NCI-H2107 (cell line): ENCODE measurements at regions not wholly inside any gene's neighbourhood (a gene's known extent, or its start where the extent isn't known, plus 50 kb on each side); places are given as distances from the start of the nearest gene placed in this dataset.
"Not testable (repeated sequence)": the region's sequence is repeated elsewhere in the genome, so short reads cannot be mapped to it uniquely, and the experiment has no call there.

Experiments
- DNase-seq: peaks from one replicate; lab custom pipeline; 2025; lab: John Stamatoyannopoulos, UW

- DNase-seq: not testable (repeated sequence)
Observed at GRCh38 chr2:181737302-181737701, 57.0 kb upstream of the NEUROD1 start.

- no peak for DNase-seq
Observed at GRCh38 chr2:181738074-181738473, 57.8 kb upstream of the NEUROD1 start.

GRCh38 chr2:181738563-181738962 is 58.2 kb upstream of the NEUROD1 start:
- no peak for DNase-seq

GRCh38 chr2:181741756-181742155 is 61.4 kb upstream of the NEUROD1 start:
- DNase-seq: no peak

GRCh38 chr2:181742361-181742760 is 62.0 kb upstream of the NEUROD1 start:
- DNase-seq: no peak

- DNase-seq: peak; percentile 9
Observed at GRCh38 chr2:181742922-181743722, 62.8 kb upstream of the NEUROD1 start.

- no peak for DNase-seq
Observed at GRCh38 chr2:181743723-181744031, 63.4 kb upstream of the NEUROD1 start.

GRCh38 chr2:181745796-181746540 is 65.7 kb upstream of the NEUROD1 start:
- DNase-seq: no peak

GRCh38 chr2:181746844-181747243 is 66.5 kb upstream of the NEUROD1 start:
- DNase-seq: no peak

- no peak for DNase-seq
Observed at GRCh38 chr2:181750305-181750704, 70.0 kb upstream of the NEUROD1 start.

- no peak for DNase-seq
Observed at GRCh38 chr2:181751266-181752030, 71.1 kb upstream of the NEUROD1 start.

GRCh38 chr2:181752301-181752700 is 72.0 kb upstream of the NEUROD1 start:
- DNase-seq: no peak

GRCh38 chr2:181753686-181754085 is 73.4 kb upstream of the NEUROD1 start:
- no peak for DNase-seq

GRCh38 chr2:181754105-181754504 is 73.8 kb upstream of the NEUROD1 start:
- DNase-seq: no peak

- no peak for DNase-seq
Observed at GRCh38 chr2:181755181-181755580, 74.9 kb upstream of the NEUROD1 start.

- DNase-seq: no peak
Observed at GRCh38 chr2:181760521-181760920, 80.2 kb upstream of the NEUROD1 start.

GRCh38 chr2:181761175-181761574 is 80.9 kb upstream of the NEUROD1 start:
- DNase-seq: no peak

- no peak for DNase-seq
Observed at GRCh38 chr2:181762000-181762399, 81.7 kb upstream of the NEUROD1 start.

- DNase-seq: no peak
Observed at GRCh38 chr2:181762848-181763247, 82.5 kb upstream of the NEUROD1 start.

- DNase-seq: no peak
Observed at GRCh38 chr2:181763423-181763822, 83.1 kb upstream of the NEUROD1 start.

GRCh38 chr2:181764095-181764963 is 84.0 kb upstream of the NEUROD1 start:
- DNase-seq: no peak

- DNase-seq: no peak
Observed at GRCh38 chr2:181766129-181766528, 85.8 kb upstream of the NEUROD1 start.
